Fibroblast of lung (primary cell): ENCODE measurements at regions not wholly inside any gene's neighbourhood (a gene's known extent, or its start where the extent isn't known, plus 50 kb on each side); places are given as distances from the start of the nearest gene placed in this dataset.

Experiments
- DNase-seq, 2 donors: peaks; one replicate each; pipeline versions ENCODE4 v3.0.0 to v3.0.0-alpha.2; 2010; ENCODE audit warnings: low read depth in 2 of 2
- H2AFZ ChIP-seq: 2 replicates; pipeline ENCODE4 v1.5.1; 2012; ENCODE audit warnings: low read length, control low read depth, inconsistent platforms
- H3K27ac ChIP-seq: 2 replicates; pipeline ENCODE4 v1.5.1; 2011; ENCODE audit warnings: low read length, control low read depth; ENCODE audit not compliant: insufficient read depth
- H3K27me3 ChIP-seq: 2 replicates; pipeline ENCODE4 v1.5.1; 2011; ENCODE audit warnings: mild to moderate bottlenecking, low read length; ENCODE audit not compliant: control insufficient read depth, insufficient read depth
- H3K36me3 ChIP-seq: 2 replicates; pipeline ENCODE4 v1.5.1; 2011; ENCODE audit warnings: low read length; ENCODE audit not compliant: control insufficient read depth, insufficient read depth
- H3K4me1 ChIP-seq: 2 replicates; pipeline ENCODE4 v1.5.1; 2011; ENCODE audit warnings: low read length; ENCODE audit not compliant: control insufficient read depth, insufficient read depth; ENCODE audit errors: extremely low read depth
- H3K4me2 ChIP-seq: 2 replicates; pipeline ENCODE4 v1.5.1; 2011; ENCODE audit warnings: low read length, control low read depth; ENCODE audit not compliant: insufficient read depth; ENCODE audit errors: extremely low read depth
- H3K4me3 ChIP-seq, 4 experiments: fragments of 200-600 bp in 1 of 4; sonication (generic) in 1 of 4; replicated peaks in 1 of 4; 2 replicates each; pipeline ENCODE4 v1.5.1; 2011 to 2016; ENCODE audit warnings: low read length in 4 of 4, low read depth in 3 of 4, mild to moderate bottlenecking in 3 of 4, control low read depth in 2 of 4, inconsistent platforms in 1 of 4, mixed read lengths in 1 of 4; ENCODE audit not compliant: insufficient read depth in 1 of 4; ENCODE audit errors: control extremely low read depth in 1 of 4
- H3K79me2 ChIP-seq: 2 replicates; pipeline ENCODE4 v1.5.1; 2012; ENCODE audit warnings: mild to moderate bottlenecking, low read length, inconsistent platforms; ENCODE audit not compliant: control insufficient read depth, insufficient read depth
- H3K9ac ChIP-seq: 2 replicates; pipeline ENCODE4 v1.5.1; 2011; ENCODE audit warnings: mild to moderate bottlenecking, low read length, control low read depth; ENCODE audit not compliant: insufficient read depth
- H3K9me3 ChIP-seq: 2 replicates; pipeline ENCODE4 v1.5.1; 2012; ENCODE audit warnings: low read depth, low read length; ENCODE audit not compliant: control insufficient read depth, insufficient read depth
- H4K20me1 ChIP-seq: 2 replicates; pipeline ENCODE4 v1.5.1; 2011; ENCODE audit warnings: low read length; ENCODE audit not compliant: control insufficient read depth, insufficient read depth; ENCODE audit errors: extremely low read depth
- CTCF ChIP-seq, 2 donors: IDR thresholded peaks in 1 of 2; conservative IDR thresholded peaks in 1 of 2; 1 replicate in 1 of 2; 2 replicates in 1 of 2; pipeline ENCODE4 v1.5.1; 2011 to 2012; ENCODE audit warnings: low read length in 2 of 2, control low read depth in 1 of 2, inconsistent platforms in 1 of 2, low read depth in 1 of 2, mild to moderate bottlenecking in 1 of 2
- EZH2 ChIP-seq: IDR thresholded peaks from 2 replicates; pipeline ENCODE4 v1.5.1; 2012; ENCODE audit warnings: low read length, control low read depth, mild to moderate bottlenecking; ENCODE audit errors: missing control alignments

GRCh38 chr10:57260175-57260574, 899.1 kb upstream of the ZWINT start:
- Histone ChIP-seq H3K9me3 (no peaks in the 10 kb centered on the region), H3K27me3 (no peaks in the 10 kb centered on the region), H3K4me3 (no peak overlapping the region), H3K9ac (no peak overlapping the region), H2AFZ (no peak overlapping the region), H3K36me3 (no peaks in the 10 kb centered on the region), H3K4me1 (no peaks in the 10 kb centered on the region), H4K20me1 (no peaks in the 10 kb centered on the region), H3K79me2 (no peaks in the 10 kb centered on the region), H3K27ac (no peak overlapping the region), H3K4me2 (no peak overlapping the region)
- TF ChIP-seq CTCF (conservative IDR thresholded peaks at IDR 0.05 in 1 of 2, IDR thresholded peaks at IDR 0.05 in 1 of 2; ENCODE audit: low read depth in 1 of 2, low read length in 2 of 2) = no peak
- no peak for TF ChIP-seq EZH2
- peak in 1 of 2 donors; percentile 50 for DNase-seq

DNA sequence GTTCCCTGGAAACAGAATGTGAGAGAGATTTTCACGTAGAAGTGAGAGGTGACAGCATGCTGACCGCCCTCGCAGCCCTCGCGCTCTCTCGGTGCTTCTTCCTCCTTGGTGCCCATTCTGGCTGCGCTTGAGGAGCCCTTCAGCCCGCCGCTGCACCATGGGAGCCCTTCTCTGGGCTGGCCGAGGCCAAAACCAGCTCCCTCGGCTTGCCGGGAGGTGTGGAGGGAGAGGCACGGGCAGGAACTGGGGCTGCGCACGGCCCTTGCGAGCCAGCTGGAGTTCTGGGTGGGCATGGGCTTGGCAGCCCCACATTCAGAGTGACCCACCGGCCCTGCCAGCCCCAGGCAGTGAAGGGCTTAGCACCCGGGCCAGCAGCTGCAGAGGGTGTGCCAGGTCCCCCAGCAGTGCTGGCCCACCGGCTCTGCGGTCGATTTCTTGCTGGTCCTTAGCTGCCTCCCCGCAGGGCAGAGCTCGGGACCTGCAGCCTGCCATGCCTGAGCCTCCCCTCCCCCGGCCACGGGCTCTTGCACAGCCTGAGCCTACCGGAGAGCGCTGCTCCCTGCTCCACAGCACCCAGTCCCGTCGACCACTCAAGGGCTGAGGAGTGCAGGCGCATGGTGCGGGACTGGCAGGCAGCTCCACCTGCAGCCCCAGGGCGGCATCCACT, 888.7 kb upstream of the ZWINT start:
- Histone ChIP-seq H3K36me3 (no peaks in the 10 kb centered on the region), H4K20me1 (no peaks in the 10 kb centered on the region), H3K4me3 (no peak overlapping the region), H3K4me1 (no peaks in the 10 kb centered on the region), H3K9ac (no peak overlapping the region), H3K27ac (no peak overlapping the region), H3K79me2 (no peaks in the 10 kb centered on the region), H3K4me2 (no peak overlapping the region), H2AFZ (no peak overlapping the region), H3K27me3 (no peaks in the 10 kb centered on the region), H3K9me3 (no peaks in the 10 kb centered on the region)
- no peak for TF ChIP-seq CTCF (conservative IDR thresholded peaks at IDR 0.05 in 1 of 2, IDR thresholded peaks at IDR 0.05 in 1 of 2; ENCODE audit: low read depth in 1 of 2, low read length in 2 of 2)
- no peak for TF ChIP-seq EZH2
- DNase-seq = no peak

GRCh38 chr10:57247271-57247670, 886.2 kb upstream of the ZWINT start:
- Histone ChIP-seq H3K4me2 (no peak overlapping the region), H4K20me1 (no peaks in the 10 kb centered on the region), H3K9me3 (no peaks in the 10 kb centered on the region), H2AFZ (no peak overlapping the region), H3K4me3 (no peak overlapping the region), H3K27me3 (no peaks in the 10 kb centered on the region), H3K9ac (no peak overlapping the region), H3K4me1 (no peaks in the 10 kb centered on the region), H3K36me3 (no peaks in the 10 kb centered on the region), H3K79me2 (no peaks in the 10 kb centered on the region), H3K27ac (no peak overlapping the region)
- no peak for TF ChIP-seq CTCF (conservative IDR thresholded peaks at IDR 0.05 in 1 of 2, IDR thresholded peaks at IDR 0.05 in 1 of 2; ENCODE audit: low read depth in 1 of 2, low read length in 2 of 2)
- TF ChIP-seq EZH2 = no peak
- no peak for DNase-seq
